Gastroesophageal sphincter (tissue), 4 donors: ENCODE measurements at regions not wholly inside any gene's neighbourhood (a gene's known extent, or its start where the extent isn't known, plus 50 kb on each side); places are given as distances from the start of the nearest gene placed in this dataset.
A peak's percentile ranks its signal among the peaks of the same experiment; 100 is the strongest.

Experiments used
- ATAC-seq: fragments of 150-250 bp; one replicate; pipeline ENCODE4 v1.9.1; 2016; ENCODE audit warnings: mild to moderate bottlenecking, moderate library complexity
- H3K27ac ChIP-seq, 4 donors: fragments of 200-600 bp; sonication (generic) in 3 of 4; 1 replicate in 3 of 4; 2 replicates in 1 of 4; pipeline ENCODE4 v1.5.1; 2016 to 2019
- H3K27me3 ChIP-seq: fragments of 200-600 bp; sonication (generic); one replicate; pipeline ENCODE4 v1.5.1; 2019
- H3K36me3 ChIP-seq, 2 donors: fragments of 200-600 bp; sonication (generic); one replicate each; pipeline ENCODE4 v1.5.1; 2019; ENCODE audit warnings: control low read depth in 1 of 2
- H3K4me1 ChIP-seq, 3 donors: fragments of 200-600 bp; sonication (generic); 1 replicate in 2 of 3; 2 replicates in 1 of 3; pipeline ENCODE4 v1.5.1; 2016 to 2019; ENCODE audit warnings: control low read depth in 2 of 3
- H3K4me3 ChIP-seq, 2 donors: fragments of 200-600 bp; sonication (generic); one replicate each; pipeline ENCODE4 v1.5.1; 2019; ENCODE audit warnings: mild to moderate bottlenecking in 1 of 2, moderate library complexity in 1 of 2
- H3K9me3 ChIP-seq, 3 donors: fragments of 200-600 bp; sonication (generic); one replicate each; pipeline ENCODE4 v1.5.1; 2017 to 2019; ENCODE audit warnings: control low read depth in 2 of 3
- CTCF ChIP-seq, 4 experiments: fragments of 200-600 bp in 2 of 4; fragments of 450-650 bp in 2 of 4; sonication (generic) in 1 of 4; IDR thresholded peaks; one replicate each; pipeline ENCODE4 v1.5.1; 2017 to 2019; ENCODE audit warnings: antibody characterized with exemption in 4 of 4, mild to moderate bottlenecking in 2 of 4, moderate library complexity in 2 of 4
- EP300 ChIP-seq: sonication (generic); formaldehyde crosslinking; IDR thresholded peaks from one replicate; pipeline ENCODE4 v1.6.1; 2017; ENCODE audit warnings: antibody characterized with exemption, mild to moderate bottlenecking
- POLR2A ChIP-seq, 2 donors: fragments of 450-650 bp; IDR thresholded peaks; one replicate each; pipeline ENCODE4 v1.6.1; 2017; ENCODE audit warnings: antibody characterized with exemption in 2 of 2, mild to moderate bottlenecking in 2 of 2, moderate library complexity in 1 of 2
- POLR2AphosphoS5 ChIP-seq: sonication (generic); formaldehyde crosslinking; IDR thresholded peaks from one replicate; pipeline ENCODE4 v1.6.1; 2017; ENCODE audit warnings: antibody characterized with exemption
- WGBS, 2 donors: methylation state at CpG; one replicate each; pipeline ENCODE4 v1.1.5; 2018; ENCODE audit warnings: low coverage in 1 of 2; 5-methylcytosine and 5-hydroxymethylcytosine counted together

GRCh38 chr9:134251296-134252069 lies 74.8 kb upstream of the RXRA start:
- H3K4me3 ChIP-seq = no peak overlapping the region
- H3K27me3 ChIP-seq = no peaks in the 10 kb centered on the region
- H3K27ac ChIP-seq = no peak overlapping the region
- no peaks in the 10 kb centered on the region for H3K36me3 ChIP-seq
- ATAC-seq = no peak
- no peaks in the 10 kb centered on the region for H3K4me1 ChIP-seq
- H3K9me3 ChIP-seq = peaks cover 0 to 27% (median 0%) of the 10 kb centered on the region in 3 donors
- 90 to 92% methylated on average over 11 to 14 of the region's 33 CpGs for WGBS, 2 donors
- TF ChIP-seq CTCF (IDR thresholded peaks at IDR 0.05) (no peak), POLR2AphosphoS5 (no peak), EP300 (no peak), POLR2A (IDR thresholded peaks at IDR 0.05) (no peak)

GRCh38 chr9:134252084-134252830 lies 74.0 kb upstream of the RXRA start:
- peaks cover 0 to 22% (median 0%) of the 10 kb centered on the region in 3 donors for H3K9me3 ChIP-seq
- no peaks in the 10 kb centered on the region for H3K36me3 ChIP-seq
- H3K4me3 ChIP-seq = no peak overlapping the region
- ATAC-seq = no peak
- no peak overlapping the region for H3K27ac ChIP-seq
- no peaks in the 10 kb centered on the region for H3K4me1 ChIP-seq
- WGBS, 2 donors = 65 to 88% methylated on average over 4 of the region's 23 CpGs
- no peaks in the 10 kb centered on the region for H3K27me3 ChIP-seq
- TF ChIP-seq POLR2A (IDR thresholded peaks at IDR 0.05) = no peak
- no peak for TF ChIP-seq CTCF (IDR thresholded peaks at IDR 0.05)
- TF ChIP-seq POLR2AphosphoS5 = no peak
- TF ChIP-seq EP300 = no peak

GRCh38 chr9:134253606-134254205 lies 72.5 kb upstream of the RXRA start:
- TF ChIP-seq POLR2AphosphoS5 = peak; percentile 44
- no peak for TF ChIP-seq EP300
- H3K4me1 ChIP-seq = peaks cover 0 to 2% (median 0%) of the 10 kb centered on the region in 3 donors
- H3K27ac ChIP-seq = no peak overlapping the region
- 56 to 66% methylated on average over 4 of the region's 4 CpGs for WGBS, 2 donors
- H3K27me3 ChIP-seq = no peaks in the 10 kb centered on the region
- no peak for ATAC-seq
- H3K4me3 ChIP-seq = no peak overlapping the region
- peaks cover 0 to 8% (median 0%) of the 10 kb centered on the region in 3 donors for H3K9me3 ChIP-seq
- no peaks in the 10 kb centered on the region for H3K36me3 ChIP-seq

GRCh38 chr9:134258332-134258731 lies 67.9 kb upstream of the RXRA start:
- Histone ChIP-seq H3K27ac (no peak overlapping the region), H3K27me3 (no peaks in the 10 kb centered on the region), H3K4me1 (peaks cover 0 to 6% (median 0%) of the 10 kb centered on the region in 3 donors), H3K9me3 (no peaks in the 10 kb centered on the region), H3K4me3 (no peak overlapping the region), H3K36me3 (no peaks in the 10 kb centered on the region)
- TF ChIP-seq POLR2AphosphoS5 (no peak), CTCF (IDR thresholded peaks at IDR 0.05) (no peak), EP300 (no peak), POLR2A (IDR thresholded peaks at IDR 0.05) (no peak)
- no CpG with 5 or more reads among the region's 10 CpGs for WGBS, 2 donors
- no peak for ATAC-seq

GRCh38 chr9:134258828-134259546 lies 67.3 kb upstream of the RXRA start:
- no peaks in the 10 kb centered on the region for H3K9me3 ChIP-seq
- no peak for TF ChIP-seq EP300
- TF ChIP-seq POLR2A (IDR thresholded peaks at IDR 0.05) = no peak
- TF ChIP-seq CTCF (IDR thresholded peaks at IDR 0.05) = no peak
- TF ChIP-seq POLR2AphosphoS5 = no peak
- H3K27me3 ChIP-seq = peaks cover 2% of the 10 kb centered on the region
- 79% methylated on average over 3 of the region's 11 CpGs; no CpG with 5 or more reads in 1 of the 2 donors for WGBS, 2 donors
- H3K4me1 ChIP-seq = peaks cover 0 to 6% (median 0%) of the 10 kb centered on the region in 3 donors
- ATAC-seq = no peak
- H3K27ac ChIP-seq = no peak overlapping the region
- H3K36me3 ChIP-seq = no peaks in the 10 kb centered on the region
- H3K4me3 ChIP-seq = no peak overlapping the region
